Cerebellar cortex (tissue), 1 donor: ENCODE measurements at regions not wholly inside any gene's neighbourhood (a gene's known extent, or its start where the extent isn't known, plus 50 kb on each side); places are given as distances from the start of the nearest gene placed in this dataset.
"Not testable (repeated sequence)": the region's sequence is repeated elsewhere in the genome, so short reads cannot be mapped to it uniquely, and the experiment has no call there.

Experiments
- DNase-seq: peaks from one replicate; pipeline ENCODE4 v3.0.0-alpha.2; 2015; ENCODE audit warnings: low spot score

DNA sequence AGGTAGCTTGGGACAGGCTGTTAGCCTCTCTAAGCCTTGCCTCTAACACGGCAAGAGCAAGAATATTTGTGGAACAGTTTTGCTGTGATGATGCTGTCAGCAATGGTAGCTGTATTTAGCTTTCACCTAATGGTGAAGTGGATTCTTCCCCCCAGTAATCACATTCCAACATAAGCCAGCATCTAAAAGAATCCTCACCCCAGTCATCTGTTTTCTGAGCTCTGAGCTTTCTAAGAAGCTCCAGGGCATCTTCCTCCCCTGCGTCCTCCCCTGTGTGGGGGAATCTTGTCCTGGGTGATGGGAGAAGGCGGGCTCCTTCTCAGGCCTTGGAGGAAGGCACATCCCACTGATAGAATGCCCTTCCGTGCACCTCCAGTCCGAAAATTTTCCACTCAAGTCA is 367.6 kb downstream of the BRD1 start:
- no peak for DNase-seq

DNA sequence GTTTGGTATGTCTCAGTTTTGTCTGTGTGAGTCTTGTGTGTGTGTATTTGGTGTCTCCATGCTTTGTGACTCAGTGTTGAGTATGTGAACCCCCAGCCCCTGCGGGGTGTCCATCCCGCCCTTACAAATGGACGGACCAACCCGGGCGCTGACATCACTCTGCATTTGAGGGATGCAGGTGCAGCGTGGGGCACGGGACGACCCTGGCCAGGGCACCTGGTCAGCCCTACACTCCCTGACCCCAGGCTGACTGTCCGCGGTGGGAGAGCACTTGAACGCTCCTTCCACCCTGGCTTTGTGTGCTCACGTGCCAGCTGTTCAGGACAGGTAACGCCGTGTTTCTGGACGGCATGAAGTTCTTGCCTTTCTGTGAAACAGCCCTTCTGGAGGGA is 369.0 kb downstream of the BRD1 start:
- DNase-seq, result no peak

GRCh38 chr22:49457946-49458707 is 369.5 kb downstream of the BRD1 start:
- DNase-seq, result no peak

- no peak for DNase-seq
Observed at GRCh38 chr22:49457146-49457545, 370.5 kb downstream of the BRD1 start.

DNA sequence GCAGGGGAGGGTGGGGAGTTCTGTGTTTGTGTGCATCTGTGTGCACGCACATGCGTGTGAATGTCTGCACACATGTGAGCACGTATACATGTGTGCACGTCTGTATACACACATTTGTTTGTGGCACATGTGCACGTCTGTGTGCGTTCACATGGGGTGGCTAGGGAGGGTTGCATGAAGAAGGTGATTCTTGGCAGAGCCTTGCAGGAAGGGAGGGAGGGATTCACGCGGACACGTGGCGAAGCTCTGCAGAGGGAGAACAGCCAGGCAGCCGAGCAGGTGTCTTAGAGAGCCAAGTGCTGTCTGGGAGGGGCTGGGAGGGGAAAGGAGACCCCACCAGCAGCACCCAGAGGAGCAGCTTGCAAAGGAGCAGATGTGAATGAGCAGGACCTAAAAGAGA is 372.1 kb downstream of the BRD1 start:
- no peak for DNase-seq

GRCh38 chr22:49454726-49455125 is 372.9 kb downstream of the BRD1 start:
- DNase-seq, result no peak

- no peak for DNase-seq
Observed at GRCh38 chr22:49453771-49454170, 373.9 kb downstream of the BRD1 start.

- DNase-seq, result not testable (repeated sequence)
Observed at GRCh38 chr22:49453019-49453418, 374.7 kb downstream of the BRD1 start.

- DNase-seq, result no peak
Observed at GRCh38 chr22:49452362-49452946, 375.2 kb downstream of the BRD1 start.

GRCh38 chr22:49451070-49451840 is 376.4 kb downstream of the BRD1 start:
- DNase-seq, result no peak

- no peak for DNase-seq
Observed at GRCh38 chr22:49450498-49450897, 377.2 kb downstream of the BRD1 start.

DNA sequence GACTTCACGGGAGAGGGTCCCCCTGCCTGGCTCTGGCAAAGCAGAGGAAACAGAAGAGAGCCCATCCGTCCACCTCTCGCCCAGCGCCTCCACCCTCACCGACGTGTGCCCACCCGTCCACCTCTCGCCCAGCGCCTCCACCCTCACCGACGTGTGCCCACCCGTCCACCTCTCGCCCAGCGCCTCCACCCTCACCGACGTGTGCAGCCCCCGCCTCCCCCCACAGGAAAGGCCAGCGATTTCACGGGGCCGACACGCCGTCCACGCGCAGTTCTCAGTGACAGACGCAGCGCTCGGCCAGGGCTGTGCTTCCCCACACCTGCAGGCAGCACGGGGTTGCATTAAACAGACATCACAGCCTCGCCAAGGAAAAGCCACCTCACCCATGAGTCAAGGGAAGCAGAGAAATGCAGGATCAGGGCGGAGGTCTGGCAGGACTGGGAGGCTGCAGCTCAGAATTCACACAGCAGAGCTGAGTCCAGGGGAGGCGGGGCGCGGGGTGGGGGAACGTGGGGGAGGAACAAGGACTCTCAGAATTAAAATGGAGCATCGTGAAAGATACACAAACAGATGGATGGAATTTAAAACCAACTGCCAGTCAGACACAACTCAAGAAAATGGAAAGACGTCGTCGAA is 377.7 kb downstream of the BRD1 start:
- no peak for DNase-seq

DNA sequence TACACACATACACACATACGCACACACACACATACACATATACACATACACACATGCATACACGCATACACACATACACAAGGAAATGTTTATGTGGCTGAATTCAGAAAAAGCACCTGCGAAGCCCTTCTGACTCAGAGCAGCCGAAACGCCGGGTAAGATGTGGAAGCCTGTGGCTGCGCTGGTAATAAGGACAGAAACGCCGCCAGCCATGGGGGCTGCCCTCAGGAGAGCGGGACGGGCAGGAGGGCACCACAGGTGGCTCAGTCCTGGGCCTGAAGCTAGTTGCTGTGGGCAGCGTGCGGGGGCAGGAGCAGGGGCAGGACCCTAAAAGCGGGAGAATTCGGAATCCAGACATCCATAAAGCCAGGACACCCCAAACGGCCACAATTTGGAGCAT is 378.3 kb downstream of the BRD1 start:
- DNase-seq, result no peak

DNA sequence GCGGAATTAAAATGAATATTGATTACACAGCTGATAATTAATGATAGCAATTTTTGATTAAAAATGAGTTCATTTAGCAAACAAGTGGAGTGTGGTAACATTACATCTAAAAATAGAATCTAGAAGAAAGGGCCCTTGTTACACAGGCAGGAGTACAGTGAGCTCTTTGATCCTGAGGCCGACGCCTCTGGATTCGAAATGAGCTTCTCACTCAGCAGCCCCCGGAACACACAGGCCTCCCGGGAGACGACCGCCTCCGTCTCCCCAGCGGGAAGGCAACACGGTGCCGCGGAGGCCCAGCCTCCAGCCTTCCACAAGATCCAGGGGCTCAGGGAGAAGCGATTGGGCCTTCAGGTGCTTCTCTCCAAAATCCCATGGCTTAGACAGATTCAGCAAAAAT is 379.1 kb downstream of the BRD1 start:
- DNase-seq, result no peak

- DNase-seq, result no peak
Observed at GRCh38 chr22:49447837-49448236, 379.8 kb downstream of the BRD1 start.

- no peak for DNase-seq
Observed at GRCh38 chr22:49446759-49447710, 380.6 kb downstream of the BRD1 start.

- no peak for DNase-seq
Observed at GRCh38 chr22:49446145-49446758, 381.4 kb downstream of the BRD1 start.

DNA sequence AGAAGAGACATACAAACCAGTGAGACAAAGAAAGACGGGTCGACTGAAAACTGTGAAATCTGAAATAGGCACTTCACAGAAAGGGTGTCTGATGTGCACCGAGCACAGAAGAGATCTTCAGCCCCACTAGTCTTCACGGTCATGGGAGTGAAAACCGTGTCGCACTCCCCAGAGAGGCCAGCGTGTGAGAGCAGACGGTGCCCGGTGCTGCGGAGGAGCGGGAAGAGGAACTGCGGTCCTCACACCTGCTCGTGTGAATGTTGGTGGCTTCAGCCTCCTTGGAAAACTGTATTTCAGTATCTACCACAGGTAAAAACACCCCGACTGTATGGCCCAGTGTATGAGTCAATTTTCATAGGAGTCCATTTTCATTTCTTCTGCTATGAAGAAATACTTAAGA is 382.9 kb downstream of the BRD1 start:
- no peak for DNase-seq

GRCh38 chr22:49440931-49441330 is 386.7 kb downstream of the BRD1 start:
- DNase-seq, result no peak

- no peak for DNase-seq
Observed at GRCh38 chr22:49439373-49439772, 388.3 kb downstream of the BRD1 start.

DNA sequence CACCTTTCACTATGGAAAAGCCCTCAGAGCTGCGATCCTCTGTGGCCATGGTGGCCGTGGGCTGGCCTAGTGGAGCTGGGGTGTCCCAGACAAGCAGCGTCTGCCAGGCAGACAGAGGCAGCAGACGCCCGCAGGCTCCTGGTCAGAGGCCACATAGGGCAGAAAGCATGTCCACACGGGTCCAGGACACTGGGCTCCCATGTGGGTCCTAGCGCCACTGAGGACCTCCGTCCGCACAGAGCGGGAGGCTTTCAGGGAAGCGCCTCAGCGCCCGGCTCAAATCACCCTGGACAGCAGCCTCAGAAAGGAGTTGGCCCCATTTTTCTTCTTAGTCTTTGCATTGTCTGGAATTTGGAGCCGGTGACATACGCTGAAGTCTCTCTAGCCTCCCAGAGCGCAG is 389.7 kb downstream of the BRD1 start:
- no peak for DNase-seq
